Stimulated activated CD4-positive, alpha-beta T cell treated with anti-CD3 and anti-CD28 coated beads, Interleukin-4, amount 100 ng/mL, for 4 hours (primary cell): ENCODE measurements at regions not wholly inside any gene's neighbourhood (a gene's known extent, or its start where the extent isn't known, plus 50 kb on each side); places are given as distances from the start of the nearest gene placed in this dataset.

Experiments
- DNase-seq, 2 experiments: peaks; one replicate each; pipeline ENCODE4 v3.0.0-alpha.2; 2020

GRCh38 chr6:139844907-139845306 is 470.5 kb upstream of the CITED2 start:
- no peak for DNase-seq

GRCh38 chr6:139841794-139842215 is 467.4 kb upstream of the CITED2 start:
- DNase-seq: no peak

- DNase-seq: no peak
Measured at GRCh38 chr6:139839506-139840156, 465.2 kb upstream of the CITED2 start.

- DNase-seq: no peak
Measured at GRCh38 chr6:139834232-139834631, 459.8 kb upstream of the CITED2 start.

GRCh38 chr6:139833592-139833991 is 459.1 kb upstream of the CITED2 start:
- DNase-seq: no peak

- no peak for DNase-seq
Measured at GRCh38 chr6:139832493-139833305, 458.3 kb upstream of the CITED2 start.

GRCh38 chr6:139829576-139829975 is 455.1 kb upstream of the CITED2 start:
- DNase-seq: no peak

GRCh38 chr6:139828751-139829519 is 454.5 kb upstream of the CITED2 start:
- no peak for DNase-seq

- DNase-seq: no peak
Measured at GRCh38 chr6:139825935-139826374, 451.5 kb upstream of the CITED2 start.

- no peak for DNase-seq
Measured at GRCh38 chr6:139824864-139825263, 450.4 kb upstream of the CITED2 start.

GRCh38 chr6:139823808-139824126 is 449.3 kb upstream of the CITED2 start:
- no peak for DNase-seq

GRCh38 chr6:139823099-139823807 is 448.8 kb upstream of the CITED2 start:
- no peak for DNase-seq

- no peak for DNase-seq
Measured at GRCh38 chr6:139821676-139822223, 447.3 kb upstream of the CITED2 start.

GRCh38 chr6:139820210-139820609 is 445.8 kb upstream of the CITED2 start:
- DNase-seq: no peak

- DNase-seq: no peak
Measured at GRCh38 chr6:139819776-139820175, 445.3 kb upstream of the CITED2 start.

- DNase-seq: no peak
Measured at GRCh38 chr6:139812939-139813338, 438.5 kb upstream of the CITED2 start.

- DNase-seq: no peak
Measured at GRCh38 chr6:139801571-139802321, 427.3 kb upstream of the CITED2 start.

GRCh38 chr6:139800837-139801236 is 426.4 kb upstream of the CITED2 start:
- DNase-seq: no peak

GRCh38 chr6:139790527-139790926 is 416.1 kb upstream of the CITED2 start:
- no peak for DNase-seq

GRCh38 chr6:139784222-139784769 is 409.8 kb upstream of the CITED2 start:
- DNase-seq: no peak

- no peak for DNase-seq
Measured at GRCh38 chr6:139779988-139780774, 405.7 kb upstream of the CITED2 start.
